Muscle of back (tissue), 3 donors: ENCODE measurements at regions not wholly inside any gene's neighbourhood (a gene's known extent, or its start where the extent isn't known, plus 50 kb on each side); places are given as distances from the start of the nearest gene placed in this dataset.
A peak's percentile ranks its signal among the peaks of the same experiment; 100 is the strongest.
"Not testable (repeated sequence)": the region's sequence is repeated elsewhere in the genome, so short reads cannot be mapped to it uniquely, and the experiment has no call there.

Experiments
- DNase-seq, 3 donors: peaks; one replicate each; pipeline versions ENCODE4 v3.0.0 to v3.0.0-alpha.2; 2013

GRCh38 chr12:67716817-67717216 is 68.3 kb downstream of the DYRK2 start:
- peak in 1 of 3 donors; percentile 43 for DNase-seq

DNA sequence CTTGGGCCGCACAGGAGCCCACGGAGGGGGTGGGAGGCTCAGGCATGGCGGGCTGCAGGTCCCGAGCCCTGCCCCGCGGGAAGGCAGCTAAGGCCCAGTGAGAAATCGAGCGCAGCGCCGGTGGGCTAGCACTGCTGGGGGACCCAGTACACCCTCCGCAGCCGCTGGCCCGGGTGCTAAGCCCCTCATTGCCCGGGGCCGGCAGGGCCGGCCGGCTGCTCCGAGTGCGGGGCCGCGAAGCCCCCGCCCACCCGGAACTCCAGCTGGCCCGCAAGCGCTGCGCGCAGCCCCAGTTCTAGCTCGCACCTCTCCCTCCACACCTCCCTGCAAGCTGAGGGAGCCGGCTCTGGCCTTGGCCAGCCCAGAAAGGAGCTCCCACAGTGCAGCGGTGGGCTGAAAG is 70.8 kb downstream of the DYRK2 start:
- DNase-seq: not testable (repeated sequence)

- DNase-seq: peak in 2 of 3 donors; percentile 68 to 85
These were observed 71.9 kb downstream of the DYRK2 start for GRCh38 chr12:67720351-67720856.

DNA sequence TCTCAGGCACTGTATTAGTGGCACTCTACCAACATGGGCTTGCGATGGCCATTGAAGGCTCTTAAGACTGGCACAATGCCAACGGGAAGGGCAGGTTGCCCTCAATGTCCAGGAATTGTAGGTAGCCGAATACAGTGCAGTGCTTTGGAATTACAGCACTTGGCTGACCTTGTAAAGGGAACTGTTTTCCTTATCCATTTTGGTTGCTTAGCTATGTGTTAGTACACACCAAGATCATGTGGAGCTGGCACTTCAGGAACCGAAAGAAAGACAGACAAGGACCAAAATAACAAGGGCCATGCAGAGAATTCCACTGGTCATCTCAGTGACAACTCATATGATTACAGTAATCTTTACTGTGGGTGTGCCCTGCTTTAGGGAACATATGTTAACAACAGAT is 72.7 kb downstream of the DYRK2 start:
- DNase-seq: peak in 1 of 3 donors; percentile 42

DNA sequence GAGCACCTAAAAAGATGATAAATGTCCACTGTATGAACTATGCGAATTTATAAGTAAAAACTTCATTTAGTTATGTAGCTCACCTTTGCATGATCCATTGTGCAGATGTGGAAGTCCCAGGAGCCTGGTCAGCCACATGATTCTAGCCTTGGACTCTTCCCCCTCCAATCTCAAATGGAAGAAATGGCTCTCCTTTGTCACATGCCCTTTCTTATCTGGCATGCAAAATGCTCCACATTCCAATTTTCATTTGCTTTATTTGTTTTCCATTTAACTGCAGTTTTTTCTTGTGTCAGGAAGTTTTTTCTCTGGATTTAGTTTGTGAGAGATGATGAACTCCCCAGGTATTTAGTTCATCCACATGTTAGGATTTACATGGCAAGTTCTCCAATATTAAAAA is 73.8 kb downstream of the DYRK2 start:
- no peak for DNase-seq

- DNase-seq: no peak
These were observed 78.3 kb downstream of the DYRK2 start for GRCh38 chr12:67726868-67727267.

- DNase-seq: no peak
These were observed 79.4 kb downstream of the DYRK2 start for GRCh38 chr12:67727702-67728666.

DNA sequence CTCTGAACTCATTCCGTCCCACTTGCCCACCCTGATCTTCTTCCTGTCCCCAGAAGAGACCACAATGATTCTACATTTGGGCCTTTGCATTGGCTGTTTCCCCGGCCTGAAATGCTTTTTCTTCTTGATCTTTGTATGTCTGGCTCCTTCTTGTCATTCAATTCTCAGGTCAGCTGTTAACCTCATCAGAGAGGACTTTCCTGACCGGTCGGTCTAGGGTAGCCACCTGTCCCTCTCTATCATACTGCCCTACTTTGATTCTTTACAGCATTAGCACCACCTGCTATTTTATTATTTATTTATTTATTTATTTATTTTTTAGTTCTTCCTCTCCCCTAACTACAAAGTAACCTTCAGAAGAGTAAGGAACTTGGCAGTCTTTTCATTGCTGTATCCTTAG is 84.3 kb downstream of the DYRK2 start:
- peak in 1 of 3 donors; percentile 38 for DNase-seq

DNA sequence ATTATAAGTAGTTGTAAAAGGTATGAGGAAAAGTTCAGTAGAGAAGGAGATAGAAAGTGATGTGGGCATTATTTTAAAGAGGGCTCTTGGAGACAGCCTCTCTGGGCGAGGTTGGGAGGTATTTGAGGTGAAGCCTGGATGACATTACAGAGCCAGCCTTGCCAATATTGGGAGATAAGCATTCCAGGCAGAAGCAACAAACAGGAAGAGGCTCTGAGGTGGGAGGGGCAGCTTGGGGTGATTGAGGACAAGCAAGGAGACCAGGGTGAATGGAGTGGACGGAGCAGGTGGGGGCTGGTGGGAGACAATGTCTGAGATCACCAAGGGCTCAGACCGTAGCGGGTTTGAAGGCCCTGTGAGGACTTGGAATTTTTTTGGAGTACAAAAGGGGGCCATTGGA is 87.3 kb downstream of the DYRK2 start:
- DNase-seq: no peak

DNA sequence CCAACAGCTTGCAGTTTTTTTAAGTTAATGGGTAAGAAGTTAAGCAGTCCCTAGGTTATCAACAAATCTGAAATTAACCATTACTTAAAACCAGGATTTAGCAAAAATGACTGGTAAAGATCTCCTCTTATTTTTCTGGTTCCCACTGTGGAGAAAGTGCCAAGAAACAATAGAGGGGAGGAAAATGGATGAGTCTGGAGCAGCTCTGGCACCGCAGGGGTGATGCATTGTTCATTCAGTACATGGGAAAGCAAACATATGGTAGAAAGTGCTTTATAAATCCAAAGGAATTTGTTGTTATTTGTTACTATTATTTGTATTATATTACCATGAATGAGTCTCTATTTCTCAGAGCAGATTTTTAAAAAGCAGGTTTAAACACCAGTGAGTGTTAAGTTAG is 92.2 kb downstream of the DYRK2 start:
- no peak for DNase-seq

- no peak for DNase-seq
These were observed 92.7 kb downstream of the DYRK2 start for GRCh38 chr12:67741270-67741669.

DNA sequence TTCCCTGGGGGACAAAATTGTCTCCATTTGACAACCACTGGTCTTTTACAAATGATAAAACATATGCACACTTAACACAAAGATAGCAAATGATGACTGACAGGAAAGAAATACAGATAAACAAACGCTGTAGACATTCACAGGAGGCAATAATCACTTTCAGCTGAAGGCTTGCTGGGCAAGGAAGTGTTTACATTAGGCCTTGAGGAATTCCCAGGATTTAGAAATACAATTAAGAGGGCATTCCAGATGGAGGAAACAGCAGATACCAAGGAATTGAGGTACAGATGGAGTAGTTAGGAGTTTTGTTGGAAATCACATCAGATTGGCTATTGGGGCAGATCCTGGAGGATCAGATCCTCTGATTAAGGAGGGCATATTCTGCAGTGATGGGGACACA is 93.9 kb downstream of the DYRK2 start:
- DNase-seq: no peak

GRCh38 chr12:67747869-67748742 is 99.6 kb downstream of the DYRK2 start:
- DNase-seq: peak in 1 of 3 donors; percentile 34

DNA sequence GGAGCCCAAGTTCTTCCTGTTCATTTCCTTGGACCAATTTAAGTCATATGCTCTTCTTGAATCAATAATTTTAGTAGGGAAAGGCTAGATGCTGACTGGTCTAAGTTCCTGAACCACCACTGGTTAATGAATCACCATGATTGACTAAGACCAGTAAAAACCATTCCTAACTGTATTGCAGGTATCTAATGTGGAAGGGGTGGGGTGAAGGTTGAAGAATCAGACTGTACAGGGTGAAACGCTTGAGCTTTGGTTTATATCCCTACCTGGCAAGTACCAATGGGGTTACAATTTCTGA is 100.1 kb downstream of the DYRK2 start:
- no peak for DNase-seq

DNA sequence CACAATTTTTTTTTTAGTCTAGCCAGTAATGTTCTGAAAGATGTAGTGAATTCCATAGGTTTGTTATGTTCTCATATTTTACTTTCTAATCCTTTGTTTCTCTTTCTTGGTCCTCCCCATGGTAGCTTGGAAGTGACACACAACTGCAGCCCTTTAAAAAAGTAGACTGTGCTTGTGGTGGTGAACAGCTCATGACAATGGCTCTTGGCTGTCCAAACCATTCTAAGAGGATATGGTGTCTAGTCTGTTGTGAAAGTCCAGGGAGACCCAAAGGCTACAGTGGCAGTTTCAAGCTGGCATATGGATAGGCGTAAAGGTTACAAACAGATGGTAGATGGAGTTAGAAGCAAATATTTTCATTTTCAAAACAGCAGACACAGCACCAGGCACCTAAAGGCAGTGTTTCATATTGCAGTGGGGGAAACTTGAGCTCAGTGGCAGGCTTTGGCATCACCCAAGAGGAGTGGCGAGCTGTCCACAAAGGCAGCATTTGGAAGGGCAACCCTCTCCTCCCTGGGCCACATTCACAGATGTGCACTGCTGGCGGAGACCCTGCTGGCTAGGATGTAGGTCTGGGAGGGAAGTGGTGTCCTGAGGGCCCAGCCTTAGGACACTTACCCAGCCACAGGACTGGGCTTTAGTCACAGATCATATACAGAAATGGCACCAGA is 102.1 kb downstream of the DYRK2 start:
- no peak for DNase-seq

GRCh38 chr12:67751381-67751928 is 102.9 kb downstream of the DYRK2 start:
- DNase-seq: peak in 1 of 3 donors; percentile 39

GRCh38 chr12:67752226-67752732 is 103.7 kb downstream of the DYRK2 start:
- no peak for DNase-seq

GRCh38 chr12:67754933-67755697 is 106.6 kb downstream of the DYRK2 start:
- peak in 1 of 3 donors; percentile 23 for DNase-seq

GRCh38 chr12:67757651-67758050 is 109.1 kb downstream of the DYRK2 start:
- no peak for DNase-seq

- DNase-seq: no peak
These were observed 109.6 kb downstream of the DYRK2 start for GRCh38 chr12:67758119-67758518.

GRCh38 chr12:67758521-67758920 is 110.0 kb downstream of the DYRK2 start:
- no peak for DNase-seq
